Osteoblast (primary cell): ENCODE measurements at regions not wholly inside any gene's neighbourhood (a gene's known extent, or its start where the extent isn't known, plus 50 kb on each side); places are given as distances from the start of the nearest gene placed in this dataset.
"Not testable (repeated sequence)": the region's sequence is repeated elsewhere in the genome, so short reads cannot be mapped to it uniquely, and the experiment has no call there.

Source experiments
- DNase-seq: peaks from one replicate; pipeline ENCODE4 v3.0.0; 2011; ENCODE audit warnings: low spot score, mixed read lengths; ENCODE audit not compliant: insufficient read length; ENCODE audit errors: missing footprints
- H2AFZ ChIP-seq: 2 replicates; pipeline ENCODE4 v1.6.0; 2011; ENCODE audit warnings: mild to moderate bottlenecking, low read length
- H3K27ac ChIP-seq: 2 replicates; pipeline ENCODE4 v1.5.1; 2011; ENCODE audit warnings: mild to moderate bottlenecking, low read depth, low read length, moderate library complexity
- H3K27me3 ChIP-seq: 2 replicates; pipeline ENCODE4 v1.6.0; 2012; ENCODE audit warnings: mild to moderate bottlenecking, control low read depth, inconsistent platforms, low read length, moderate library complexity; ENCODE audit not compliant: insufficient read depth
- H3K36me3 ChIP-seq: 2 replicates; pipeline ENCODE4 v1.5.1; 2011; ENCODE audit warnings: mild to moderate bottlenecking, low read length, control low read depth, moderate library complexity; ENCODE audit not compliant: insufficient read depth
- H3K4me1 ChIP-seq: 2 replicates; pipeline ENCODE4 v1.5.1; 2011; ENCODE audit warnings: mild to moderate bottlenecking, low read length, control low read depth, moderate library complexity; ENCODE audit not compliant: insufficient read depth
- H3K4me2 ChIP-seq: 2 replicates; pipeline ENCODE4 v1.6.0; 2011; ENCODE audit warnings: mild to moderate bottlenecking, low read length; ENCODE audit not compliant: insufficient read depth
- H3K4me3 ChIP-seq: fragments of 200-600 bp; sonication (generic); 3 replicates; pipeline ENCODE4 v1.5.1; 2012; ENCODE audit warnings: mild to moderate bottlenecking, low read length, inconsistent platforms; ENCODE audit not compliant: insufficient read depth
- H3K79me2 ChIP-seq: 2 replicates; pipeline ENCODE4 v1.6.0; 2012; ENCODE audit warnings: mild to moderate bottlenecking, low read length, control low read depth, inconsistent platforms; ENCODE audit not compliant: insufficient read depth
- H3K9me3 ChIP-seq: 2 replicates; pipeline ENCODE4 v1.5.1; 2011; ENCODE audit warnings: low read depth, low read length, control low read depth
- H4K20me1 ChIP-seq: 2 replicates; pipeline ENCODE4 v1.6.0; 2012; ENCODE audit warnings: mild to moderate bottlenecking, low read length, control low read depth; ENCODE audit not compliant: insufficient read depth
- TF ChIP-seq, protein P1 (sequence below): IDR thresholded peaks from 2 replicates; pipeline ENCODE4 v1.5.1; 2011; ENCODE audit warnings: mild to moderate bottlenecking, low read depth, low read length, moderate library complexity; ENCODE audit errors: extremely low read depth

GRCh38 chr4:158122501-158122900, 50.3 kb downstream of the GASK1B start:
- Histone ChIP-seq H3K36me3 (no peaks in the 10 kb centered on the region), H3K27ac (peak overlapping the region; percentile 73), H3K9me3 (no peaks in the 10 kb centered on the region), H4K20me1 (no peaks in the 10 kb centered on the region), H2AFZ (no peak overlapping the region), H3K27me3 (no peaks in the 10 kb centered on the region), H3K4me2 (no peak overlapping the region), H3K4me3 (no peak overlapping the region), H3K79me2 (no peaks in the 10 kb centered on the region), H3K4me1 (peaks cover 15% of the 10 kb centered on the region)
- TF ChIP-seq, protein P1, sequence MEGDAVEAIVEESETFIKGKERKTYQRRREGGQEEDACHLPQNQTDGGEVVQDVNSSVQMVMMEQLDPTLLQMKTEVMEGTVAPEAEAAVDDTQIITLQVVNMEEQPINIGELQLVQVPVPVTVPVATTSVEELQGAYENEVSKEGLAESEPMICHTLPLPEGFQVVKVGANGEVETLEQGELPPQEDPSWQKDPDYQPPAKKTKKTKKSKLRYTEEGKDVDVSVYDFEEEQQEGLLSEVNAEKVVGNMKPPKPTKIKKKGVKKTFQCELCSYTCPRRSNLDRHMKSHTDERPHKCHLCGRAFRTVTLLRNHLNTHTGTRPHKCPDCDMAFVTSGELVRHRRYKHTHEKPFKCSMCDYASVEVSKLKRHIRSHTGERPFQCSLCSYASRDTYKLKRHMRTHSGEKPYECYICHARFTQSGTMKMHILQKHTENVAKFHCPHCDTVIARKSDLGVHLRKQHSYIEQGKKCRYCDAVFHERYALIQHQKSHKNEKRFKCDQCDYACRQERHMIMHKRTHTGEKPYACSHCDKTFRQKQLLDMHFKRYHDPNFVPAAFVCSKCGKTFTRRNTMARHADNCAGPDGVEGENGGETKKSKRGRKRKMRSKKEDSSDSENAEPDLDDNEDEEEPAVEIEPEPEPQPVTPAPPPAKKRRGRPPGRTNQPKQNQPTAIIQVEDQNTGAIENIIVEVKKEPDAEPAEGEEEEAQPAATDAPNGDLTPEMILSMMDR = no peak
- DNase-seq = no peak

GRCh38 chr4:158121161-158121579, 51.7 kb downstream of the GASK1B start:
- peak overlapping the region; percentile 63 for H3K4me2 ChIP-seq
- DNase-seq = peak; percentile 76
- H3K27ac ChIP-seq = peak overlapping the region; percentile 73
- no peaks in the 10 kb centered on the region for H3K9me3 ChIP-seq
- H3K36me3 ChIP-seq = no peaks in the 10 kb centered on the region
- H3K27me3 ChIP-seq = no peaks in the 10 kb centered on the region
- H3K79me2 ChIP-seq = no peaks in the 10 kb centered on the region
- H3K4me3 ChIP-seq = peak overlapping the region; percentile 43
- H3K4me1 ChIP-seq = peaks cover 15% of the 10 kb centered on the region
- TF ChIP-seq, protein P1 = no peak
- H4K20me1 ChIP-seq = no peaks in the 10 kb centered on the region
- H2AFZ ChIP-seq = peak overlapping the region; percentile 7

- H2AFZ ChIP-seq = peak overlapping the region; percentile 7
- peak overlapping the region; percentile 43 for H3K4me3 ChIP-seq
- DNase-seq, H3K36me3 ChIP-seq, H3K9me3 ChIP-seq, H4K20me1 ChIP-seq, H3K79me2 ChIP-seq, H3K27me3 ChIP-seq: not testable (repeated sequence)
- peak overlapping the region; percentile 63 for H3K4me2 ChIP-seq
- peak overlapping the region; percentile 73 for H3K27ac ChIP-seq
- peaks cover 15% of the 10 kb centered on the region for H3K4me1 ChIP-seq
Observed at GRCh38 chr4:158120645-158121151, 52.1 kb downstream of the GASK1B start.

GRCh38 chr4:158112611-158113010, 60.2 kb downstream of the GASK1B start:
- no peak overlapping the region for H2AFZ ChIP-seq
- H4K20me1 ChIP-seq = no peaks in the 10 kb centered on the region
- no peaks in the 10 kb centered on the region for H3K9me3 ChIP-seq
- no peak overlapping the region for H3K4me2 ChIP-seq
- no peaks in the 10 kb centered on the region for H3K27me3 ChIP-seq
- H3K27ac ChIP-seq = no peak overlapping the region
- no peaks in the 10 kb centered on the region for H3K79me2 ChIP-seq
- no peaks in the 10 kb centered on the region for H3K4me1 ChIP-seq
- DNase-seq = no peak
- H3K4me3 ChIP-seq = no peak overlapping the region
- TF ChIP-seq, protein P1 = no peak
- H3K36me3 ChIP-seq = no peaks in the 10 kb centered on the region
